GM18499 (cell line): ENCODE measurements at regions not wholly inside any gene's neighbourhood (a gene's known extent, or its start where the extent isn't known, plus 50 kb on each side); places are given as distances from the start of the nearest gene placed in this dataset.

ENCODE experiments used
- ATAC-seq: cut with Tn5 transposase; IDR thresholded peaks from one replicate; pipeline ENCODE4 v1.9.1; 2021; ENCODE audit warnings: moderate number of reproducible peaks; ENCODE audit not compliant: insufficient read depth, unreplicated experiment

DNA sequence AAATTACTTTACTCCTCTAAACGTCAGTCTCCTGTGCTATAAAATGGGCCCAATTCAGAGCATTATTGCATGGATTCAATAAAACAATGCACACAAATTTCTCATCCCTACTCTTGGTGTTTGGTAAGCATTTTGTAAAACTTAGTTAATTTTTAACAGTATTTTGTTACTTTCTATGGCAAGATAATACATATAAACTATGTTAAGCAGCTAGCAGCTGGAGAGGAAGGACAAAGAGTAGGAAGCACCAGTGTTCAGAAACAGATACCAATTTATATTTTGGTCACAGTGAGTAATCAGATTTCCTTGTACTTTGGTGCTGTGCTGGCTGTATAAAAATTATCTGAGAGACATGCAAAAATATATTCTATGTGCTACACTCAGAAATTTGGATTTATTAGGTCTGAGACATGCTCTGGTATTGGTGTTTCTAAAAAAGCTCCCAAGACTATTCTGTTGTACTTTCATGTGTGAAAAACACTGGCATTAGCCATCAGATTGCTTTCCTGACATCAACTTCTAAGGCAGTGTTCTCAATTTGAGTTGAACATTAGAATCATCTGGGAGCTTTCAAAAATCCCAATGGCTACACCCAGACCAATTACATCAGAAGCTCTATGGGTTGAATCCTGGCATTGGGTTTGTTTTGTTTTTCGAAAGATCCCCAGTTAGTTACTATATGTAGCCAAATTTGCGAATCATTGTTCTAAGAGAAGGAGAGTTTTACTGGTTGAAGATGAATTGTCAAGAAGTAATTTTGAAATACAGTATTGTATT, 100.3 kb upstream of the C1orf87 start:
- no peak for ATAC-seq

DNA sequence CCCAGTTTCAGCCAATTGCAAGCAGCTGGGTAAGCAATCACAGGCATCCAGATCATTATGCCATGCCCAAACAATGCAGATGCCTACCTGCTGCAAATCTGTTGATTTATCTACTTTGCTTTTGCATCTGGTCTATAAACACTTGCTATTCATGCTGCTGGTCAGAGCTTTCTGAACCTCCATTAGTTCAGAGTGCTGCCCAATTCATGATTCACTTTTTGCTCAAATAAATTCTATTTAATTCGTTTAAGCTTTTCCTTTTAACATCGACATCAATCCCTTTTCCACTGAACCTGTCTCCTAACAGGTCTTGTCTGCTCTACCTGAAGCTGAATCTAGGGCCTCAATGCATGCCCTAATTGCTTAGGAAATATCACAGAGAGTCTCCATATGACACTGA, 99.4 kb upstream of the C1orf87 start:
- no peak for ATAC-seq

DNA sequence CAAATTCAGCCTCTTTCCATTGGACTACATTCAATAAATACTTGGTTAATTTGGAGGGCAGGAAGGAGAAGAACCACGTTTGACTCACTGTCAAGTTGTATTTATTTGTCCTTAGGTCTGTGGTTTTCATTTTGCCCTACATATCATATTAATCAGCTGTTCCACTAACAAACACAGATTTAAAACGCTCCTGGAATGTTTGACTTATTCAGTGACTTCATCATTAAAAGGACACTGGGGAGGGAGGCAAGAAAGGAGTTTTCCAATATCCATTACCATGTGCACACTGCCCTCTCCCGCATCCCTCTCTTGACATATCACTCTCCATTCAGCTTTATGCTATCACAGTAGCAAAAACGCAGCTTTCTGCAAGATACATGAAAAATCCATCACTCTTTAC, 98.2 kb upstream of the C1orf87 start:
- ATAC-seq: no peak

DNA sequence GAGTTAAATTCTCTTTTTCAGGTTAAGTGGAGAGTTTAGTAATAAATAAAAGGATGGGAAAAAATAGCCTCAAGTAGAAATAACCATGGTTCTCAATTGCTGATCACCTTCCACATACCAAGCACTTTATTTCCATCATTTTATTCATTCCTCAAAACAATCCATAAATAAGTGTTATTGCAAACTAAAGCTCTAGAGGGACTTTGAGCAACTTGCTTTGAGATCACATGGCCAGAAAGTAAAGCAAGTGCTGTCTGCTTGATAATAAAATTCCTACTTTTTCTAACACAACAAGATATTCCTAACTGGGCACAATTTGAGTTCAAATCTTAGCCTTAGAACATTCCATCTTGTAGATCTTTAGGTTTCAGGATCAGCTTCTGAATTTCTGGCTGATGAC, 97.1 kb upstream of the C1orf87 start:
- ATAC-seq: no peak

DNA sequence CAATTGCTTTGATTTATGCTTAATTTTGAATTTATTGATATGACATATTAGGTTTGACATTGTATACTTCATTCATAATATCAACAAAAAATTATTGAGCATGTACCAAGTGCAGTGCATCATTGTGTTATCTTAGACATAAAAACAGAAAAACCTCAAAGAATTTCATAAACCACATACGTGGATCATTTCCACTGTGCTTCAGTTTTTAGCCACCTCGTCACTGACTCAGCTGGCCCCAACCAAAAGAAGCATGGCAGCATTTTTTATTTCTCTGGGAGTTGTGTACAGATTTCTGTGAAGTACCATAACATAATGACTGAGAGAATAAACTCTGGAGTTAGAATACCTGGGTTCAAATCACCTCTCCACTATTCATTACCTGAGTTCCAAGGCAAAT, 95.6 kb upstream of the C1orf87 start:
- ATAC-seq: no peak

DNA sequence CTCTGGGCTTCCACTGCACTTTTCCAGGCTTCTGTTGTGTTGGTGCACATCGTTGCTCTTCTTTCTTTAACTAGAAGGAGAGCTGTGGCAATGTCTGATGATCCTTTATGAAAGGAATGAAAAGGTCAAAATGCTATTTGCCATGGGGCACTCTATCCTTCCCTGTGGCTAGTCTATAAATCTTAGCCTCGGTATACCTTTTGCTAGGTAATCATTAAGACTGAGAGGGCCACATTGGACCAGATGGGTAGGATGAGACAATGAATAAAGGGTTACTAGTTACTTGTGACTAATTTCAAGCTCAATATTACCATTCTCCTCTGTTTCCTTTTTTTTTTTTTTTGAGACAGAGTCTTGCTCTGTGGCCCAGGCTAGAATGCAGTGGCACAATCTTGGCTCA, 89.4 kb upstream of the C1orf87 start:
- ATAC-seq: no peak

DNA sequence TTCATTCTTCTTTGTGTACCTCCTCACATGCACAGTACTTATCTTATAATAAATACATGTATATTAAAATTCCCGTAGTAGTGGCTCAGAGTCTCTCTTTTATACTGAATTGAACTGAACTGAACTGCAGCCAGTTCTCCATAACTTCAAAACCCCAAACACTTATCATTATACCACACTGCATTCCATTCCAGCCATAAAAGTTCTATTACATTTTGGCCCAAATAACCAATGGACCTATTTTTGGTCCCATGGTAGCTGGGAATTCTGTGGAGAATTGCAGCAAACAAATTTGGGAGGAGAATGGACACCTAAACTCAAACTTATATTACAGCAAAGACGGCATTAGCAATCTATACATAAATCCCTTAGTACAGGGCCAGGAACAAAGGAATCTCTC, 86.6 kb upstream of the C1orf87 start:
- no peak for ATAC-seq

DNA sequence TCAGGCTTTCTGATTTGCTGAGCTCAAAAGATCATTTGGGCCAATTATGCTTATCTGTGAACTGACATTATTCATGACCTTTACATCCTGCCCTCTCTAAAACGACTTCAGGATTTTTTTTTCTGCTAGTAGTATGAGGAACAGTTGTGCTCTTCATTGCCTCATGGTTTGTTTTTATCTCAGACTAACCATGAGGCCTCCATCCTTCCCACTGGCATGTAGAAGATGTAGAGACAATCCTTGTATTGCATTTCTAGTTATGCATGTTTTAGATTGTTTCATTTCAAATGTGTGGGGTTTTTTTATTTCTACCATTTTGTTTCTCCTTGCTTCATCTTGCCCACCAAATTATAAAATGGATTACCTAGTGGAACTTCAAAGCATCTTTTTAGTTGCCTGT, 82.8 kb upstream of the C1orf87 start:
- ATAC-seq: no peak

DNA sequence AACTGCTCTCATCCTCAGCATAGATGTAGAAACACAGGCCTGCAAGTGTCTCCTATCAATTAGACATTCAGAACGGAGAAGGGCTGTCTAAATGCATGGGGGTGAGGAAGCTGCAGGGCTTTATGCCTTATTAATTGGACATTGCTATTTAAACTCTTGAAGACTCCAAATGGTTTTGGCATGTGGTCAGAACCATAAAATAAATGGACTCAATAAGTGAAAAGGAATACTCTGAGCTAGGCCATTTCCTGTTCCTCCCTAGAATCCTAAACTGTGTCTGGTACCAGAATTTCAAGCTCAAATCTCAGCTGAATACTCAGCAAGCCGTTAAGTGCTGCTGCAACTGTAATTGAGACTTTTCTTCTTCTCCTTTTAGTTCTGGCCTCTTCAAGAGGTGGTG, 80.4 kb upstream of the C1orf87 start:
- no peak for ATAC-seq

DNA sequence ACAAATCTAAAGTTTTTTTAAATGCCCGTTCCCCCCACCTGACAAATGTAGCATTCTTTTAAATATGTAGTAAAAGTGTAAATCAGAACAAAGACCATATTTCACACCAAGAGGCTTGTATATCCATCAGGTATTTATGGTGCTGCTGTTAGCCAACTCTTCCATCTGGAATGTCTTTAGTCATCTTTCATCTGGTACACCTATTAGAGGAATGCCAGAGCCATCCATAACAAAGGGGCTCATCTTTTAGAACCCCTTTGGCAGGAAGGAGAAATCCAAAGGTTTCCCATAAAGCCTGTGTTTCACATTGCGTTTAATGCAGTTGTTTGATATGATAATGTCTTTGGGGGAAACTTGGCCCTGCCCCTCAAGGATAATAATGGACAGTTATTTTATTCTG, 79.3 kb upstream of the C1orf87 start:
- ATAC-seq: no peak

DNA sequence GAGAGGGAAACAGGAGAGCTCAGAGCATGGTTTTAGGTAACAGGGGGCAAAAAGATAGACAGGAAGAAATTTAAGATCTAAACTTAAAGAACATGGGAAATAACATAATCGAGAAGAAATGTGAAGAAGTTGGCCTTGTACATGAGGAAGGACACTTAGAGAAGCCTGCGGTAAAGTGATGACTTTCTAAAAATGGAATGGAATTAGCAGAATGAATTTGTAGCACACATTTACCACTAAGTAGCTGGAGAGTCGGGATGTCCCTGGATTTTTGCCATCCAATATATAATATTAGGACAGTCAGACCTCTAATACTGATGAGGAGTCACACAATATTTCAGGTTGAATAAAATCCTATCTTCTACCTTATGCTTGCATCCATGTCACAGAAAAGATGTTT, 77.7 kb upstream of the C1orf87 start:
- ATAC-seq: no peak

DNA sequence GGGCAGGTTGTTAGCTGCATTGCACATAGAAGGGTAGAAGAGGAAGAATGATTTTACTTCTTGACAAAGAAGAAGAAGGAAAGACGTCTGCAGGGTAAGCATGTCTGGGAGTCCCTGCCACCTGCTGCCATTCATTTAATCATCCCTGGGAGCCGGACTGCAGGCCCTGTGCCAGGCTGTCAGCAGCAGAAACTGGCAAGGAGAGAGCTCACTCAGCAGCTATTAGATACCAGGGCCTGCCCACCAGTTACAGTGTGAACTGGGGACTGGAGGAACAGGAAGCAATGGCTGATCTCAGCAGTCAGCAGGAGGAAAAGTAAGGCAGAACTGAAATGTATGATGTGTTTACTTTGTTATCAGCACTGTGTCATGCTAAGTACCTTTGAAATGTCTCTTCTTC, 75.7 kb upstream of the C1orf87 start:
- ATAC-seq: no peak

DNA sequence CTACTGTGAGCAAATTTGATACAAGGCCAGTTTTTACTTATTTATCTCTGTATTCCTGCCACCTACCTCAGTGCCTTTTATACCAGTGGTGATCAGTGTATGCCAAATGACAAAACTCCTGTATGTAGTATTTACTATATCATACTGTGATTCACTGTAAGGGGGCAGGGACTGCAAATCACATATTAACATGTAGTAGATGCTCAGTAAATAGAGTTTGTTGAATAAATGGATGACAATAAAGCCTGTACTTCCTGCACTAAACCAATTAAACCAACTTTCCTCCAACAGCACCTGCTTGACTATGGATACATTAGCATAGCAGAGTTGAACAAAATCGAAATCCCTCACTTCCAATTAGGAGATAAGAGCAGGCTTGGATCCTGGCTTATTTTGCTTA, 73.3 kb upstream of the C1orf87 start:
- ATAC-seq: no peak

DNA sequence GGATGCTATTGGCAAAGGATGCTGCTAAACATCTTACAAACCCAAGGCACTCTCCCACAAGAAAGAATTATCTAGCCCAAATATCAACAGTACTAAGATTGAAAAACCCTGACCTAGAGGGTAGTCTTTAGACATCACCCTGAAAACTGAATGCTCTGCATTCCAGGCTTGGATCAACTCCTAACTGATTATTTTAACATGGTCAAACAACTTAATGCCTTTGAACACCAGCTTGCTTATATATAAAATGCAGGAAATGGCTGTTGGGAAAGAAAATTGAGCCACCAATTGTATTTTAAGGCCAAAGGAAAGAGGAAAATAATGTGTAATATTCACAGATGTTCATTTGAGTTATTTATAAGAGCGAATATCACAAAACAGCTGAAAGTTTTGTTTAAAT, 72.2 kb upstream of the C1orf87 start:
- ATAC-seq: no peak

DNA sequence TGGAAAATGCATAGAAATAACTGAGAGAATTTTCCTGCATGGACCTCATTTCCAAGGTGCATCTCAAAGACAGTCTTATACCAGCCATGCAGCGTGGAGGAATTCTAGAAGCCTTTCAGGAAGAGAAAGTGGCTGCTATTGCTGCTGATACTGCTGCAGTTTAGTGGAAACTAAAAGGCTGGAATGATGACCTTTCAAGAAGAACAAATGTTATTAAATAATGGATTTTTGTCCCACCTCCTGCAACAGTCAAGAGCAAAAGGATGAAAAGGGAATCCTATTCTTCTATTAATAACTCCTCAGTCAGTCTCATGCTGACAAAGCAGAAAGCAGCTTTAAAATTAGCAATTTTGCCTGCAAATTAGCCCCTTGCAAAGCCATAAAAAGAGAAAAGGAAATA, 68.2 kb upstream of the C1orf87 start:
- ATAC-seq: no peak

DNA sequence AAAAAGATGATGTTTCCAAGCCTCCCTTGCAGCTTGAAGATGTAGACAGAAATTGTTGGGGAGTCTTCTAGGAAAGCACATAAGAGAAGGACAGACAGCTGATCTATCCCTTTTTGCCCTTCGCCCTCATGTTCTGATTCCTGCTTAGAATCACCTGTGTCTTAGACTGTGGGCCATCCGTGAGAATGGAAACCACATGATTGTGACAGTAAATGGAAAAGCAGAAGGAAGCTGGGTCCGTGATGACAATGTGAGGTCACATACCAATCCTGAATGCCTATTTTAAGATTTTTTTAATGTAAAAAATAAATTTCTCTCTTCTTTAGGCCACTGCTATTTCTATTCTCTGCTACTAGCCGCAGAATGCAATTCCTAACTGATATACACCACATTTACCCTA, 67.7 kb upstream of the C1orf87 start:
- ATAC-seq: no peak

DNA sequence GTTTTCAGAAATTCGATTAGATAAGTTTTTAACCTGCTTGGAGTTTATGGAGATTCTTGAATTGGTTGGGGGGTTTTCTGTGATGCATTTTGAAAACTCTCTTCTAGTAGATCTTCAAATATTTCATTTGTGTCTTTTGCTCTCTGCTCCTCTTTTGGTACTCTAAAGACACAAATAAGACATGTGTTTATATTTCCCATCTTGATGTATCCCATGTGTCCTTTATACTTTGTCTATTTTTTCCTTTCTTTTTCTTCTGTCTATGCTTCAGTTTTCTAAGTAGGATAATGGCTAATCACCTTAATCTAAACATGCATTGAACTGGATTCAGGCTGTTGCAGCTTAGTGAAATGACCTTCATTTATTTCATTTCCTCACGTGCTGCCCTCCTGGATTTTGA, 63.8 kb upstream of the C1orf87 start:
- no peak for ATAC-seq

DNA sequence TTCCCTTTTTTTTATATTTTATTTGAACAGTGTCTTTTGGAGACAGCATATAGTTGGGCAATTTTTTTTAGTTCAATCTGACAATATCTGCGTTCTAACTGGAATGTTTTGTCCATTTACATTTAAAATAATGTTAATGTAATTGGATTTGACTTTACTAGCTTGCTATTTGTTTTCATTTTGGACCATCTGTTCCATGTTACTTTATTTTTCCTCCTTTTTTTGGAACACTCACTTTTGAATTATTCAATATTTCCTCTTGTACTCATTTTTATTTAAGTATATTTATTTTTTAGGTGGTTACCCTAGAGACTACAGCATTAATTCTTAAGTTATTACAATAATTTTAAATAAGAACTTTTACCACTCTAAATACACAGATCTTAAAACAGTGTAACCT, 62.8 kb upstream of the C1orf87 start:
- ATAC-seq: no peak

DNA sequence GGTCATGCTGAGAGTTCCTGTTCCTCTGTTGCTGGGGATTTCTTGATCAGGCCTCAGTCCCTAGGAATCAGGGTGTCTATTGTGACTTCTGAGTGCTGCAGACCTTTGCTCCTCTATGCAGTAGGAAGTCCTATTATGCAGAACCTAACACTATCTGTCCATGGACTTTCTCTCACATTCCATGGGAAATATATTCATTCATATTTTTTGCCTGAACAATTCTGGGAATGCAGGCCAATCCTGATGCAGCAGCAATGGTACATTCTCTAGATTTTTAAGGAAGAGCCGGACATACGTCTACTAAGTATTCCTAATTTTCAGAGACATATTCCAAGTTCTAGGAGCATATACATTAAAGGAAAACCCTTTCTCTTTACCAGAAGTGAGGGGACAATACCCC, 61.1 kb upstream of the C1orf87 start:
- no peak for ATAC-seq

DNA sequence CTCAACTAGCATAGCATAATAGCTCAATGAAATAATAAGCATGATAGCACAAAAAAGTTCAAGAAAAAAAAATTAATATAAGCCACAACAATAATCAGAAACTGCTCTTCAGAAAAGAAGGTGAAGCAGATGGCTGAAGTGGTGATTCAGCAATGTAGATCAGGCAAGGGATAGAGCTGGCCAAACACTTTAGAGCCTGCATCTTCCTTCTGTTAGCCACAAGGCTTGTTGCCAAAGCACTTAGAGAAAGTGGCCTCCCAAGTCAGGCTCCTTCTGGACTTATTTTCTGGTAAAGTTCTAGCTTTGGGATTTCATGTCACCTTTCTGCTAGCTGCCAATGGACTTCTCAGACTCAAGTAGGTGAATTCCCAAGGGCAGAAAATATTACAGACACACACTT, 60.3 kb upstream of the C1orf87 start:
- no peak for ATAC-seq

DNA sequence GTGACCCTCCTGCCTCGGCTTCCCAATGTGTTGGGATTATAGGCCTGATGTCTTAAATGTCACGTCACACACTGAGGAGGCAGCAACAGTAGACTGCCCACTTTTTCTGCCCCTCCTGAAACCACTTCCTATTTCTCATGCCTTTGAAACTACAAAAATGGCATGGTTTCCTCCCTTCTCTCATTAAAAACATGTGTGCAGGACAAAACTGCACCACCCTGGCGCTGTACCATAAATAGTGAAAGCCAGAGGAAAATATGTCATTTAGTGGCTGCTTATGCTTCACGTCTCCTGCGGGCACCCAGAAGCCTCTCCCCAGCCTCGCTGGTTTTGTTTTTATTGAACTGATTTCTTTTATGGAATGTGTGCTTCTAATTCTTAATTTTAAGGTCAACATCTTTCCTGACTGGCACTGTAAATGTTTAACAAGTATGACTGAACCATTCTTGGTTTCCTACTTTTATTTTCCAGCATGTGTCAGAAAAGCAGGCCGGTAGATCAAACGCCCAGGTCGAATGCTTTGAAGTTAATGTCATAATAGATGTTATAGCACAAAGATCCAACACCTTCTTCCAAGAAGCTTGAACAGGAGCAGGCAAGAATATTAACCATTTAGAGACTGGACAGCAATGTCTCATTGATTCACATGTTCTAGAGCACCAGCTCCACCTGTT, 59.6 kb upstream of the C1orf87 start:
- ATAC-seq: no peak

DNA sequence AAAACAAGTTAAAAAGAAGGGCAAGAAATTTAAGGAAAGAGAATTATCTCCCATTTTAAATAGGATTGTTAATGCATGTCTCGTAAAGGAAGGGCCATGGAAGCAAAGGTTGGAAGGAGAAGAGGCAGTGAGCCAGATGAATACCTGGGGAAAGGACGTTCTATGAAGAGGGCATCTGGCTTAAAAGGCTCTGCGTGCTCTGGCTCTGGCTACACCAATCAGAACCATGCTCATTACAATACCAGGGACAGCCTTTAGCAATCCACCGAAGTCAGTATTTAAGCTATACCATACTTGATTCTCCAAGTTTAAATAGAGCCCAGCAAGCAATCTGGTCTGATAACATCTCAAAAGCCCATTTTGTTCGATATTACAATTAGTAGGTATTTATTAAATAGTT, 58.5 kb upstream of the C1orf87 start:
- ATAC-seq: no peak
